Body of pancreas (tissue), 4 donors: ENCODE measurements at regions not wholly inside any gene's neighbourhood (a gene's known extent, or its start where the extent isn't known, plus 50 kb on each side); places are given as distances from the start of the nearest gene placed in this dataset.

Source experiments
- POLR2A ChIP-seq, 3 donors: fragments of 450-650 bp; IDR thresholded peaks; one replicate each; pipeline ENCODE4 v1.6.1; 2016; ENCODE audit warnings: antibody characterized with exemption in 3 of 3, mild to moderate bottlenecking in 2 of 3
- TF ChIP-seq, protein P1 (sequence below), 7 experiments: fragments of 450-650 bp in 4 of 7; fragments of 200-600 bp in 3 of 7; sonication (generic) in 3 of 7; IDR thresholded peaks; one replicate each; pipeline ENCODE4 v1.5.1; 2016 to 2019; ENCODE audit warnings: antibody characterized with exemption in 7 of 7

DNA sequence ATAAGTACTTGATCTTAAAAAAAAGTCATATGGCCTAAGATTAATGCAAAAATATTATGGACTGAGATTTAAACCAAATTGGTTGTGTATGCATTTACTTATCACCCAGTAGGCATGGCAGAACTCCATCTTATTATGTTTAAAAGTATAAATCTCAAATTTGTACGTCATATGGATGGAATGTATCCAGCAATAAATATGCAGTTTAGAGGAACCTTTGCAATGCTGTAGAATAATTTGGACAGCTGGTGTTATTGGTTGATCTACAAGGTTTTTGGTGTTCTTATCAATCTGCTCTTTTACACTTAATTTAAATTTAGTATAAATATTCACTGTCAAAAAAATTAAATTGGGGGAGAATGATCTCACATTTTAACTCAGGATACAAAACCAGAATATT is 640.2 kb downstream of the SATB2 start:
- TF ChIP-seq, protein P1, sequence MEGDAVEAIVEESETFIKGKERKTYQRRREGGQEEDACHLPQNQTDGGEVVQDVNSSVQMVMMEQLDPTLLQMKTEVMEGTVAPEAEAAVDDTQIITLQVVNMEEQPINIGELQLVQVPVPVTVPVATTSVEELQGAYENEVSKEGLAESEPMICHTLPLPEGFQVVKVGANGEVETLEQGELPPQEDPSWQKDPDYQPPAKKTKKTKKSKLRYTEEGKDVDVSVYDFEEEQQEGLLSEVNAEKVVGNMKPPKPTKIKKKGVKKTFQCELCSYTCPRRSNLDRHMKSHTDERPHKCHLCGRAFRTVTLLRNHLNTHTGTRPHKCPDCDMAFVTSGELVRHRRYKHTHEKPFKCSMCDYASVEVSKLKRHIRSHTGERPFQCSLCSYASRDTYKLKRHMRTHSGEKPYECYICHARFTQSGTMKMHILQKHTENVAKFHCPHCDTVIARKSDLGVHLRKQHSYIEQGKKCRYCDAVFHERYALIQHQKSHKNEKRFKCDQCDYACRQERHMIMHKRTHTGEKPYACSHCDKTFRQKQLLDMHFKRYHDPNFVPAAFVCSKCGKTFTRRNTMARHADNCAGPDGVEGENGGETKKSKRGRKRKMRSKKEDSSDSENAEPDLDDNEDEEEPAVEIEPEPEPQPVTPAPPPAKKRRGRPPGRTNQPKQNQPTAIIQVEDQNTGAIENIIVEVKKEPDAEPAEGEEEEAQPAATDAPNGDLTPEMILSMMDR (IDR thresholded peaks at IDR 0.05), result no peak
- no peak for TF ChIP-seq POLR2A (IDR thresholded peaks at IDR 0.05)
